ENCODE measurements at regions not wholly inside any gene's neighbourhood (a gene's known extent, or its start where the extent isn't known, plus 50 kb on each side); places are given as distances from the start of the nearest gene placed in this dataset.
"Not testable (repeated sequence)": the region's sequence is repeated elsewhere in the genome, so short reads cannot be mapped to it uniquely, and the experiment has no call there.

DNA sequence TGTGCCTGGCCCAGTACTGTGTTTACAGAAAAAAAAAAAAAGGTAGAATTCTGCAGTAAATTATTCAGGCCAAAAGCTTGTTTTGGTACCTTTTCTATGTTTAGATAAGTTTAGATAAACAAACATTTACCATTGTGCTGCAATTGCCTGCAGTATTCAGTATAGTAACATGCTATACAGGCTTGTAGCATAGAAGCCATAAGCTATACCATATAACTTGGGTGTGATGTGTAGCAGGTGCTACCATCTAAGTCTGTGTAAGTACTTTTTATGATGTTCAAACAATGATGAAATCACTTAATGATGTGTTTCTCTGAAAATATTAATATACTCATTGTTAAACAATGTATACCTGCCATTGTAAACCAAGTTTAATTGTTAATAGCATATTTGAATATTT lies 241.6 kb upstream of the HS3ST1 start:
- Mint-ChIP-seq H3K27ac (ENCODE audit: unreplicated experiment) (no peak overlapping the region), H3K4me3 (no peak overlapping the region), H3K4me1 (no peaks in the 10 kb centered on the region), H3K27me3 (ENCODE audit: low read depth) (no peaks in the 10 kb centered on the region), H3K9me3 (peaks cover 2% of the 10 kb centered on the region), H3K36me3 (ENCODE audit: low read depth) (no peaks in the 10 kb centered on the region)
- DNase-seq (ENCODE audit: low read depth, low spot score): no peak
- TF ChIP-seq, protein P1, sequence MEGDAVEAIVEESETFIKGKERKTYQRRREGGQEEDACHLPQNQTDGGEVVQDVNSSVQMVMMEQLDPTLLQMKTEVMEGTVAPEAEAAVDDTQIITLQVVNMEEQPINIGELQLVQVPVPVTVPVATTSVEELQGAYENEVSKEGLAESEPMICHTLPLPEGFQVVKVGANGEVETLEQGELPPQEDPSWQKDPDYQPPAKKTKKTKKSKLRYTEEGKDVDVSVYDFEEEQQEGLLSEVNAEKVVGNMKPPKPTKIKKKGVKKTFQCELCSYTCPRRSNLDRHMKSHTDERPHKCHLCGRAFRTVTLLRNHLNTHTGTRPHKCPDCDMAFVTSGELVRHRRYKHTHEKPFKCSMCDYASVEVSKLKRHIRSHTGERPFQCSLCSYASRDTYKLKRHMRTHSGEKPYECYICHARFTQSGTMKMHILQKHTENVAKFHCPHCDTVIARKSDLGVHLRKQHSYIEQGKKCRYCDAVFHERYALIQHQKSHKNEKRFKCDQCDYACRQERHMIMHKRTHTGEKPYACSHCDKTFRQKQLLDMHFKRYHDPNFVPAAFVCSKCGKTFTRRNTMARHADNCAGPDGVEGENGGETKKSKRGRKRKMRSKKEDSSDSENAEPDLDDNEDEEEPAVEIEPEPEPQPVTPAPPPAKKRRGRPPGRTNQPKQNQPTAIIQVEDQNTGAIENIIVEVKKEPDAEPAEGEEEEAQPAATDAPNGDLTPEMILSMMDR (conservative IDR thresholded peaks at IDR 0.05): no peak

DNA sequence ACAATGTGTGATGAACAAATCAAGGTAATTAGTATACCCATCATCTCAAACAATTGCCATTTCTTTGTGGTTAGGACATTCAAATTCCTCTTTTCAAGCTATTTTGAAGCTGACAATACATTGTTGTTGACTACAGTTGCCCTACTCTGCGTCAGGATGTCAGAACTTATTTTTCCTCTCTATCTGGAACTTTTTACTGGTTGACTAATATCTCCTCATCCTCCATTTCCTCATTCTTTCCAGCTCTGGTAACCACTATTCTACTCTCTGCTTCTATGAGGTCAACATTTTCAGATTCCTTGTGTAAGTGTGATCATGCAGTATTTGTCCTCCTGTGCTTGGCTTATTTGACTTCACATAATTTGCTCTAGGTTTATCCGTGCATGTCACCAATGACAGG lies 240.5 kb upstream of the HS3ST1 start:
- no peaks in the 10 kb centered on the region for H3K36me3 Mint-ChIP-seq (ENCODE audit: low read depth)
- DNase-seq (ENCODE audit: low read depth, low spot score): no peak
- no peaks in the 10 kb centered on the region for H3K27me3 Mint-ChIP-seq (ENCODE audit: low read depth)
- H3K4me3 Mint-ChIP-seq: no peak overlapping the region
- H3K9me3 Mint-ChIP-seq: peaks cover 2% of the 10 kb centered on the region
- TF ChIP-seq, protein P1 (conservative IDR thresholded peaks at IDR 0.05): no peak
- H3K27ac Mint-ChIP-seq (ENCODE audit: unreplicated experiment): no peak overlapping the region
- H3K4me1 Mint-ChIP-seq: no peaks in the 10 kb centered on the region

DNA sequence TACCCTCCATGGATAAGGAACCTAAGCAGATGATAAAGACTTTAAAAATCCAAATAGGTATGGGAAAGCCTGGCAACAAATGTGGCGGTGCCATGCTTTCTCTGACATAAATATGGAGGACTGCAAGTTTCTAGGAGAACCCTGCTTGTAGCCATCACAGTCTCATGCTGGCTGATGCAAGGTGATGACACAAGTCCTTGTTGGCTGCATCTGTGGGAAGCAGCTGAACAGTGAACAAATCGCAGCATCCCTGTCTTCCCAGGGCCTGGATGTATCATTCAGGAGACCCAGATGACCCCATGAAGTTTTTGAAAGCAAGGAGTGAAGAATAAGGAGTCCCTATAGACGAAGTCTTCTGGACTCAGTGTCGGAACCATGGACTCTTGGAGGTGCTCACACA lies 234.4 kb upstream of the HS3ST1 start:
- no peak for DNase-seq (ENCODE audit: low read depth, low spot score)
- H3K36me3 Mint-ChIP-seq (ENCODE audit: low read depth): no peaks in the 10 kb centered on the region
- no peak overlapping the region for H3K4me3 Mint-ChIP-seq

DNA sequence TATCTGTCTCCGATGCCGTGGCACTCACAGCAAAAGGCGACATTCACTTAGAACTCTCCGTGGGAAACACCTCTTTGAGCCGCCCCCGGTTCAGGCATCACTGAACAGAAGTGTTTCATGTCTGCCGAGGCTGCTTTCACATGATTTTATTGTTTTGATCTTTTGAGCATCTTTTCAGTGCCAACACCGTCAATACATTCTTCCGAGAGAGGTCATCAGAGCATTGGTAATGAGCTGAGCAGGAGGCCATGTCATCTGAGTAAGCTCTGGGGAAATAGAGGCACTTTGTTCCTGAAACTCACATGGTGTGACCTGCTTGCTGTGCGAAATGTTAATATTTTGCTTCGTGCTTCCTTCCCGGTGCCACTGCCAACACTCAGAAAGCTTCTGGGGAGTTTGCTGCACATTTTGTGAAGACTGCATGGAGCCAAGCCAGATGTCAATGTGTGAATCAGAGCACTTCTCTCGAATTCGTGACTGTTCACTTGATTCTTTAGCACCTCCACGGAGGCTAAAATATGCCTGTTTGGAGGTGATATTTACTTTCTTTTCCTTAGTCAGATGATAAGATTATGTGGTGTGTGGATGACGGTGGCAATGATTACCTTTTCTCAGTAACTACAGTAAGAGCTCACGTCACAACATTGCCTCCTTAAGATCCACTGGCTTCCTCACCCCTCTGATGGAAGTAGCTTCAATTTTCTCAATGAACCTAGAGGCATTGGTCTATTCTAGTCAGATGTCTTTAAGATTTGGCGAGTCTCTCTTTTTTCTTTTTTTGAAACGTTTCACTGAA lies 222.3 kb upstream of the HS3ST1 start:
- no peaks in the 10 kb centered on the region for H3K36me3 Mint-ChIP-seq (ENCODE audit: low read depth)
- H3K4me1 Mint-ChIP-seq: peaks cover 29% of the 10 kb centered on the region
- no peaks in the 10 kb centered on the region for H3K27me3 Mint-ChIP-seq (ENCODE audit: low read depth)
- H3K4me3 Mint-ChIP-seq: no peak overlapping the region
- no peaks in the 10 kb centered on the region for H3K9me3 Mint-ChIP-seq
- H3K27ac Mint-ChIP-seq (ENCODE audit: unreplicated experiment): no peak overlapping the region
- TF ChIP-seq, protein P1 (conservative IDR thresholded peaks at IDR 0.05): no peak
- no peak for DNase-seq (ENCODE audit: low read depth, low spot score)

More for the DNA sequence above, 234.4 kb upstream of the HS3ST1 start:
- Mint-ChIP-seq H3K4me1 (no peaks in the 10 kb centered on the region), H3K9me3 (peaks cover 2% of the 10 kb centered on the region), H3K27me3 (ENCODE audit: low read depth) (no peaks in the 10 kb centered on the region), H3K27ac (ENCODE audit: unreplicated experiment) (no peak overlapping the region)
- TF ChIP-seq, protein P1 (conservative IDR thresholded peaks at IDR 0.05): no peak

DNA sequence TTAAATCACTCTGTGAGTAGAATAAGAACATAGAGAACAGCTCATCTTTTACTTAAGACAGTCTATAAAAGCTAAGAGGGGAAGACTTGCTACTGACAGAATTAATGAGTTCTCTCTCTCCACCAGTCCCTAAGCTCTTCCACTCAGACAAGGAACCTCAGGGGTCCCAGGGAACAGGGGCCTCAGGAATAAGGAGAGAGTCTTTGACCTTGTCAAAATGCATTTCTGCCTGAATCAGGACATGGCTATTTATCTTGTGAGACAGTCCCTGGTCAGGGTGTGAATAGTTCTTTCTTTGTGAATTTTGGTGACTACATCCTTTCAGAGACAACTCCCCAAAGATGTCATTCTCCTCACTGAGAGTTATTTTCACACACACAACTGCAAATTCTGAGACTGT lies 218.7 kb upstream of the HS3ST1 start:
- Mint-ChIP-seq H3K4me3 (no peak overlapping the region), H3K27ac (ENCODE audit: unreplicated experiment) (no peak overlapping the region), H3K4me1 (peaks cover 29% of the 10 kb centered on the region), H3K9me3 (peaks cover 10% of the 10 kb centered on the region), H3K27me3 (ENCODE audit: low read depth) (no peaks in the 10 kb centered on the region), H3K36me3 (ENCODE audit: low read depth) (no peaks in the 10 kb centered on the region)
- TF ChIP-seq, protein P1 (conservative IDR thresholded peaks at IDR 0.05): no peak
- DNase-seq (ENCODE audit: low read depth, low spot score): no peak

DNA sequence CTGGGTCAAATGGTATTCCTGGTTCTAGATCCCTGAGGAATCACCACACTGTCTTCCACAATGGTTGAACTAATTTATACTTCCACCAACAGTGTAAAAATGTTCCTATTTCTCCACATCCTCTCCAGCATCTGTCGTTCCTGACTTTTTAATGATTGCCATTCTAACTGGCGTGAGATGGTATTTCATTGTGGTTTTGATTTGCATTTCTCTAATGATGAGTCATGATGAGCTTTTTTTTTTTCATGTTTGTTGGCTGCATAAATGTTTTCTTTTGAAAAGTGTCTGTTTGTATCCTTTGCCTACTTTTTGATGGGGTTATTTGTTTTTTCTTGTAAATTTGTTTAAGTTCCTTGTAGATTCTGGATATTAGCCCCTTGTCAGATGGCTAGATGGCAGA lies 214.4 kb upstream of the HS3ST1 start:
- H3K36me3 Mint-ChIP-seq (ENCODE audit: low read depth); H3K4me3 Mint-ChIP-seq; H3K27me3 Mint-ChIP-seq (ENCODE audit: low read depth); DNase-seq (ENCODE audit: low read depth, low spot score); H3K27ac Mint-ChIP-seq (ENCODE audit: unreplicated experiment): not testable (repeated sequence)
- peaks cover 16% of the 10 kb centered on the region for H3K9me3 Mint-ChIP-seq
- peaks cover 17% of the 10 kb centered on the region for H3K4me1 Mint-ChIP-seq

Measured in neural crest cell (in vitro differentiated cells).